Stimulated activated CD8-positive, alpha-beta memory T cell treated with anti-CD3 and anti-CD28 coated beads, Interleukin-2, amount 100 ng/mL, for 1 hour (primary cell): ENCODE measurements at regions not wholly inside any gene's neighbourhood (a gene's known extent, or its start where the extent isn't known, plus 50 kb on each side); places are given as distances from the start of the nearest gene placed in this dataset.
"Not testable (repeated sequence)": the region's sequence is repeated elsewhere in the genome, so short reads cannot be mapped to it uniquely, and the experiment has no call there.

Experiments
- DNase-seq, 2 donors: peaks; one replicate each; pipeline ENCODE4 v3.0.0-alpha.2; 2020; ENCODE audit warnings: low read depth in 2 of 2

DNA sequence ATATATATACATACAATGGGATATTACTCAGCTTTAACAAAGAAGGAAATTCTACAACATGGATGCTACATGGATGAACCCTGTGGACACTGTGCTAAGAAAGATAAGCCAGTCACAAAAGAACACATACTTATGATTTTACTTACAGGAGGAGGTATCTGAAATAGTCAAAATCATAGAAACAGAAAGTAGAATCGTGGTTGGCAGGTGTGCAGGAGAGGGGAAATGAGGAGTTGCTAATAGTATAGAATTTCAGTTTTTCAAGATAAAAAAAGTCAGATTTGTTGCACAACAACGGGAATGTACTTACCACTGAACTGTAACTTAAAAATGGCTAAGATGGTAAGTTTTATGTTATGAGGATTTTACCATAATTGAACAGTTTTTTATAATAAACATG is 706.3 kb downstream of the TFAP2A start:
- DNase-seq = no peak

DNA sequence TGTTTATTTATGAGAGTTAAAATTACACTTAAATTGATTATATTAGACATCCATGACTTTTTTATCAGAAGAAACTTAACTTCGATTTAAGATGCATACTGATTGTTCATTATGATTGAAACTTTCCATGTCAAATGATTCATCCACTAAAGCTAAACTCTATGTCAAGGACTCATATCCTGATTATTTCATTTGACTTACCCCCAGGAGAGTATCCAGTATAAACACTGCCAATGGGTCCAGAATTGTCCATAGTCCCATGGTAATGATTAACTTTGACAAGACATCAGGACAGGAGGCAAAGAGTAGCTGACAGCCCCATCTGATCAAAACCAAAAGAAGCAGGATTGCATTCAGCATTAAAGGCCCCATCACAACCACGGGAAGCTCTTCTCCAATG is 709.9 kb downstream of the TFAP2A start:
- no peak for DNase-seq

DNA sequence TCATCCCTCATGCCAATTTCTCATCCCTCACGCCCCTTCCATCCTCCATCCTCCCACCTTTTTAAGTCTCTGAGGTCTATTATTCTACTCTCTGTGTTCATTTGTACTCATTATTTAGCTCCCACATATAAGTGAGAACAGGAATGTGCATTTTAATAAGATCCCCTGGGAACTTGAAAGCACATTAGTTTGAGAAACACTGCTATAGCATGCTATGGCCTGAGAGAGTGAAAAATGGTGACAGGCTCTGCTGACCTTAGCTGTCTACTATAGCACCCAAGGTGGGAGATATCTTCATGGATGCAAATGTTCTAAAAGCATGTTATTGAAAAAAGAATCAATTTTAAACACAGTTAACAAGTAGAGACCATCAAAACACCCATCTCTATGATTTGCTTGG is 712.0 kb downstream of the TFAP2A start:
- no peak for DNase-seq

DNA sequence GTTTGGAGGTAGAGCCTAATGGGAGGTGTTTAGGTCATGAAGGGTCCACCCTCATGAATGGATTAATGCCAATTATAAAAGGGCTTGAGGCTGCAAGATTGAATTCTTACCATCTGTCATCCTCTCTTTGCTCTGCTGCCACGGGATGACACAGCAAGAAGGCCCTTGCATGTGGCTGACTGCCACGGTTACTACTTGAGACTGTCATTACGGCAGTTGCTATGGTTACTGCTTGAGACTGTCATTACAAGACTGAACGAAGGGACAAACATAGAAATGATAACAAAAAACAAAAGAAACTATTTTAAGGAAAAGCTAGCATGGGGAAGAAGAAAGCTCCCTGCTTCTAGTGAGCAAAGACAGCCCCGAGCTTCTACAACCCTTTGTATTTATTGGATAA is 715.0 kb downstream of the TFAP2A start:
- DNase-seq = no peak

DNA sequence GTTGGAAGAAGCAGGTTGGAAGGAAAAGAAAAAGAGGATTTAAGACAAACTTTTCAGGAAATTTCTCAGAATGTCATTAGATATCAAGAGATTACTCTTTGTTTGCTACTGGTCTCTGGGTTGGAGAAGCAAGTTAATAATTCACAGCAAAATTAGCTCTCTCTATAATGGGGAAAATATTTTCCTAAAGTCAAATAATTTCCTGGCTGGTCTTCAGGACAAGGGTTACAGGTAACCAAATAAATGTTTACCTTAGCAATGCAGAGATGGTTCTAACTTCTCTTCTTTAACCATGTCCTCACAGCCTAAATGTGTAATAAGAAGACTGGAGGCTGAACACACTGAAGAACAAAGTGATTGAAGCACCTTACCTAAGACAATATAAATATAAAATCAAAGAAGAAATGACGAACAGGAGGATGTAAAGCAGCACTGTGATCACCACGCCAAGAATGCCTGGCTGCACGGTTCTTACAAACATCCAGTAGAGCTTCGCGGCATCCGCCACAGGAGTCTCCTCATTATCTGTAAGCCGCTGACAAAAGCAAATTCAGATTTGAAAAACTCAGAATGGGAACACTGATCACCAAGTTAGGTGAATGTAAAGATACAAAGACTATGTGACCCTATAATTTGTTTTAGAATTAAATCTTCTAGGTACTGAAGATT is 717.5 kb downstream of the TFAP2A start:
- no peak for DNase-seq

DNA sequence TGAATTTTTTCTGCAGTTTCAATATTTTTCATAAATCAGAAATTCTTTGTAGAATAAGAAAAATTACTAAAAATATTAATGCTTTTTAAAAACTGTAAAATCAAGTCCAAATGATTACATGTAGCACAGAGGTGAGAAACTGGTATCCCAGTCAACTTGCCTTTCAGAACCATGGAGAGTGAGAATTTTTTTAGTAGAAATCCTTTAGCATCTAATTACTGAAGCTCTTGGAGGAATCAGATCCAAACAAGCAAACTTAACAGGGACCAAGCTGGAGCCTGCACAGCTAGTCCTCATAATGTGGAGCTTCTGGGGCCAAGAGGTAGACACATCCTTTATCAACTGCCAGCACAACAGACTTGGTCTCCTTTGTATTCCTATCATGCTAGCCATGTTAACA is 724.5 kb downstream of the TFAP2A start:
- DNase-seq = no peak

DNA sequence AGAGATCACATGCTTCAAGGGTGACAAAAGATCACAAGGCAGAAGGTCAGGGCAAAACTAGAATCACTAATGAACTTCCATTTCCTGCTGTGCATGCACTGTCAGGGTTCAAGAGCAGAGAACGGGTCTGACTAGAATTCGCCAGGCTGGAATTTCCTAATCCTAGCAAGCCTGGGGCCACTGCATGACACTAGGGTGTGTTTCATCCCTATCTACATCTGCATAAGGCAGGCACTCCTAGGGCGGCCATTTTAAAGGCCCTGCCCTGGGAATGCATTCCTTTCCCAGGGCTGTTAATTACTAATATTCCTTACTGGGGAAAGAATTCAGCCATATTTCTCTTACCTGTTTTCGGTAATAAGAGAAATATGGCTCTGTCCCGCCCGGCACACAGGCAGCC is 734.1 kb downstream of the TFAP2A start:
- DNase-seq = not testable (repeated sequence)

DNA sequence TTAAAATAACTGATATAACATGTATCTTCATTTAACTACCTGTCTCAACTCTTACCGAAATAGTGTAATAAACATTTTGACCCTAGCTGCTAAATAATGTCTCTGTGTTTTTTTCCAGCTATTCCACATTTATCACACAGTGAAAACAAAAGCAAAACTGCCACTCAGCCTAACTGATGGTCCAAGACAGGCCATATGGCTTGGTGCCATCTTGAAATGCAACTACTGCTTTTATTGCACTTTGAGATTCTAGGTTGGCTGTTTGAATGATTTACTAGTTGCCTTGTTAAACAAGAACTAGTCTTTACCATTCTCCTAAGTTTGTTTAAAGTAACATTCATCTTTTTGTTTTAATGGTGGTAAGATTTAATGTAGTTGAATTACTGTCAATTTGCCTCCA is 739.8 kb downstream of the TFAP2A start:
- DNase-seq = no peak

DNA sequence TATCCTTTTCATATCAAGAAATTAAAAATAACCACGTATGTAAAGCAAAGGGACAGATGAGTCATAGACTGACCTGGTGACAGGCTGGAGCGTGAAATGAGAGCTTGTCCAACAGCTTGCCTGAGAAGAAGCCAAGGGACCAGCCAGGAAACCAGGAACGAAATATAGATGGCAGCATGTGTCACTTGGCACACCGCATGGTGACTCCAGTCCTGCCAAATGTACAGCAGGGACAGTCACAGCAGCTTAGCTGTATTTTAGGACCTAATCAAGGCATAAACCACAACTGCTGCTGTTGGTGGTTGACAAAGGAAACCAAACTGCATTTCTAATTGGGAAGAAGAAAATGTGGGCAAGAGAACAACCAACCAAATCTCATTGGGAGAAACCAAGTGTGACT is 755.0 kb downstream of the TFAP2A start:
- DNase-seq = no peak

DNA sequence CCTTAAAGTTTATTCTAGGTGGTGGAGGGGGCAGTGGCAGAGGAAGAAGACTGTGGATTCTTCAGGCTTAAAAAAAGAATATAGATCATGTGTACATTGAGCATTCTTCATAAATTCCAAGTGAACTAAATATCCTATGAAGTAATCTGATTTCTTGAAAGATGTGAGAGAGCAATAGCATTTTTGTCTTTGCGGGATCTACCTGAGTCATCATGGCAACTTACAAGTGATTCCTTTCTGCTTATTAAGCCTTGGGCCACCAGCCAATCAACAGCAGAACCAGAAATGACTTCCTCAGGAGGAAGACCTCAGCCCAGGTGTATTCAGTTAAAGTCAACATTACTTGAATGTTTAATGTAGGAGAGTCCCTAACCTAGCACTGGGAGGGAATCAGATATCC is 756.9 kb downstream of the TFAP2A start:
- DNase-seq = no peak

DNA sequence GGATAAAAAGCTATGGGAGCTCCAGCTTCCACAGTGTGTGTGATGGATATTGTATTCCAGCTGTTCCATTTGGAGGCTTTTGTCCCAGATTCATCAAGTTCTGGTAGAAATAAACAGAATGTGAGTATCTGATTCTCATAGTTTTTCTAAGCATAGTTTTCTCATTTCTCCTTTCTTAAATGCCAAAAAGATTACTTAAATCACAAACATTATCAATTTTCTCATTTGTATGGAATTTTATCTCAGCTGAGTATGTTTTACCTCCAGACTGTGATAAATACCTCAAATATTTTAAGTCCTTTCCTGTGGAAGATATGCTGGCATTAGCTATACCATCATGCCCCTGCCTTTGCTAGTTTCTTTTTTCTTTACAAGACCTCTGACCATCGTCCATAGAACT is 767.3 kb downstream of the TFAP2A start:
- no peak for DNase-seq

DNA sequence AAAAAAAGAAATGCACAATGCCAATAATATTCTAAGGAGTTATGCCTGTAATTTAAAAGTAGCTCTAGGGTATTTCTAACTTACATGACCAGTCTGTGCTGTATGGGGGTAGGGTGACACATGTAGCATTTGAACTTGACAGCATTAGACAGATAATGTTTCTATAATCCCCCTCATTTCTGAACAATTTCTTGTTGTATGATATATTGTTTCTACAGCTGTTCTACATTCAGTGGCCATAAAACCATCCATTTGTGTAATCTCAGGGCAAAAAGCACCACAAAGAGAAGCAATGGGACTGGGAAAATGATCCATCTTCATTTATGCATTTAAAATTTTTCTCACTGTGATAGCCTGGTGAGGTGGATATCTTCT is 767.8 kb downstream of the TFAP2A start:
- no peak for DNase-seq

DNA sequence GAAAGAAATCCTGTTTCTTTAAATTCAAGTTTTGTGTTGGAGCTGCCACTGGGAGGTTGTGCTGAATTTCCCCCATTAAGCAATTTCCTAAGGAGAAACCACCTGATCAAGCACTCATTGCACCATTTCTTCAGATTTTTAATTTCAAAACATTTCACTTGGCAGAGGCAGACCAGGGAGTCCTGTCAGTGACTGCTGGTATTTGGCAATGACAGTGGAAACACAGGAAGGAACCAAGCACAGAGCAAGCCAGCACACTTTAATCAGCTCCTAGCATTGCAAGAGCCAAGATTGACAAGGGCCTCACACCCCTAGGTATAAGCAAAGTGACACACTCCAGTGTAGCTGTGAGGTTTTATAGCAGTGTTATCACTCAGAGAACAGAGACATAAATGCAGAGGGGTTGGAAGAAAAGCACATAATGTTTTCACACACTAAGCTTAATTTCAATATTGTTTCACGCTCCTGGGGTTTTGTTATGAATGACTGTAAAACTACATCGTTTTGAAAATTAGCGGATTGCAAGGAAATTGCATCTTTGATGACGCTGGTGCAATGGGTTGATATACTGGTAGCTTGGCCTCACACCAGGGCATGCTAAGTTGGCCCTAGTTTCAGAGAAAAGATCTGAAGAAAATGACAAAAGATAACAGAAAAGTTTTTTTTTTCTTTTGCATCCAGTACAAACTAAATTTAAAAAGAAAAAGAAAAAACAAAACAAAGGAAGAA is 768.4 kb downstream of the TFAP2A start:
- DNase-seq = no peak

DNA sequence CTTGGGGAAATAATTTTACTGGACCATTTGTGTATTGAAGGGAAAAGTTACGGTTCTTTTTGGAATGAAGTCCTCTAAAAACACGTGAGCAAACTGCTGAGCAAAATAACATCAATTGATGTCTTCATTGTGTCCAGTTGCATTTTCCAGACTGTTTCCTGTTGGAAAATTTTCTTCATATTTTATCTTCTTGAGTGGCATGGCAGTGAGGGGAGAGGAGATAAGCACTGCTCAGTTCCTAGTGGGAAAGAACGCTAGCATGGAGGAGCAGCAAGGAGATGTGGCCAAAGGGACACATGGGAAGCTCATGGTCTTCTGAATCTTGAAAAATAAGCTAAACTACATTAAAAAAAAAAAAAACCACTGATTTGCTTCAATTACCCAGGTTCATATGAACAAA is 776.0 kb downstream of the TFAP2A start:
- DNase-seq = no peak

DNA sequence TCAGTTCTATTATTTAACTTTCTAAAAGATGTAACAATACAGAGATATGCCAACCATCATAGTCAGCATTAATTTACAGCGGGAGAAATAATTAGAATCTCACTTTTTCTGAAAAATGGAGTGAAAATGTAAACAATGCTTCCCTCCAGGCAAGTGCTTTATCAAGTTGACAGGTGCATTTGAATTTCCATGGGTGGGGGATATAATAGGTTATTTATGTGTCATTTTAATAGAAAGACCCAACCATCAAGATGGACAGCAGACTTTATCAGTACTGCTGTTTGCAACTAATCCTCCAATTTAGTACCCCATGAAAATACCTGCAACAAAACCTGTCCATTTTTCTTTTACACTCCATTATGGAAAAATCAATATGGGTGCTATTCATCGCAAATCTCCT is 780.1 kb downstream of the TFAP2A start:
- DNase-seq = no peak

DNA sequence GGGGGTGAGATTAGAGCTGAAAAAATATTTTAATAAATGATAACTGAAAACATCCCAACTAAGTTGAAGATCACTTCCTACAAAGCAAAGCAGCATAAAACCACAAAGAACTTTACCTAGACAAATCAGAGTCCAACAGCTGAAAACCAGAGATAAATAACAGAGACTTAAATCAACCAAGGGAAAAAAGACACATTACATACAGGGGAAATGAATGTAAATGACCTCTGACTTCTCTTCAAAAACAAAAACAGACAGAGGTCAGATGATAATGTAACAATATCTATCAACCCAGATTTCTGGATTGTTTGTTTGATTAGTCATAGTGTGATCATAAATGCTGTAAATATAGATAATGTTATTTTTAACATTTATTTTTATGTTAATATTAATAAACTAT is 782.8 kb downstream of the TFAP2A start:
- no peak for DNase-seq

DNA sequence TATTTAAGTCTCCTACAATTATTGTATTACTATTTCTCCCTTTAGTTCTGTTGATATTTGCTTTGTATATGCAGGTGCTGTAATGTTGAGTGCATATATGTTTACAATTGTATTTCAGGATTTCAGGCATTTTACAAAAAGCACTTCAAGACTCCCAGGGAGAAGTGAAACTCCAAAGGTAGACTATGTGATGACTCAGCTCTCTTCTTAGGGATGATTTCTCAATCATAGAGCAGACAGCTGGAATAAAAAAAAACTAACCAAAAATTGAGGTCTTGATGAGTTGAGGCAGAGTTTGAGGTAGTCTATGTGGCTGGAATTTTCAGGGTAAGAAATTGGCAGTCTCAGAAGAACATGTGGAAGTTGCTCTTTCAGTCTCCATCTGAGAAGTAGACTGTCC is 786.1 kb downstream of the TFAP2A start:
- no peak for DNase-seq

DNA sequence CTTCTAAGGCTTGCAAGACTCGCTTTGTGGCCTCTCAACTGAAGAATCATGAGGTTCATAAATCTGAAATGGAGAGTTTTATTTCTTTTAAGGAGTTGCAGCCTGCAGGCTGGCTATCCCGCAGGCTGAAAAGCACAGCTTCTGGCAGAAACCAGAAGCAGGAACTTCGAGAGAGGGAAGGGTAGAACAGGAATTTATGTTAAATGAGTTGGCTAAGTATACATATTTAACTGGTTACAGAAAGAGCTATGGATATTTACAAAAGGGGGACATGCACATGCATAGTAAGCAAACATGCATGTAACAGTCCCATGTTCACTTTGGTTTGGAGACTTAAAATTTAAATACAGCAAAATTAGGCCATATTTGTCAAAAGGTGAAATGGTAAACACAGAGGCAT is 787.0 kb downstream of the TFAP2A start:
- no peak for DNase-seq

DNA sequence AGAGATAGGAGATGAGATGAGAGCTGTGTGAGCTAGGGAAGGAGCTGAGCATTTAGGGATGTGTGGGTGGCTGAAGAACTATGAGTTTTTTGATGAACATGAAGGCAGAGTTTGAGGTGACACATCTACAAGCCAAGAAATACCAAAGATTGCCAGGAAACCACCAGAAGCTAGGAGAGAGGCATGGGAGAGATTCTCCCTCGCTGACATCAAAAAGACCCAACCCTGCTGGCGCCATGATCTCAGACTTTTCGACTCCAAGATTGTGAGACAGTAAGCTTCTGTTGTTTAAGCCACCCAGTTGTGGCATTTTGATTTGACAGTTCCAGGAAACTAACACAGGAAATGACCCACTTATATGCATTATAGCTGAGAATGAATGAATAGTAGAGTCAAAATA is 790.9 kb downstream of the TFAP2A start:
- no peak for DNase-seq

DNA sequence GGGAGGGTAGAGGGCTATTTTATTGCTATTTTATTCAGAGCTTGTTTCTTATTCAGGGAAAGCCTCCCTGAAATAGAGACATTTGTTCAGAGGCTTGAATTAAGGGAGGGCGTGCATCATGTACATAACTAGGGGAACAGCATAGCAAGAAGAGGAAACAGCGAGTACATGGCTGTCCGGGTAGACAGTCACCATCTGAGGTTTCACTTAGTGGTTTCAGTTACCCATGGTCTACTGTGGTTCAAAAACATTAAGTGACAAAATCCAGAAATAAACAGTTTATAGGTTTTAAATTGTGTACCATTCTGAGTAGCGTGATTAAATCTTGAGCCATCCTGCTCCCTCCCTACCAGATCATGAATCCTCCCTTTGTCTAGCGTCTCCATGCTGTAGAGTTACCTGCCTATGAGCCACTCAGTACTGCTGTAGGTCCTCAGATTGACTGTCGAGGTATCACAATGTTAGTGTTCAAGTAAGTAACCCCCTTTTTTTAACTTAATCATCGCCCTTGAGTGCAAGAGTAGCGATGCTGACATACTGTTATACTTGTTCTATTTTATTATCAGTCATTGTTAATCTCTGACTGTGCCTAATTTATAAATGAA is 791.5 kb downstream of the TFAP2A start:
- DNase-seq = no peak

DNA sequence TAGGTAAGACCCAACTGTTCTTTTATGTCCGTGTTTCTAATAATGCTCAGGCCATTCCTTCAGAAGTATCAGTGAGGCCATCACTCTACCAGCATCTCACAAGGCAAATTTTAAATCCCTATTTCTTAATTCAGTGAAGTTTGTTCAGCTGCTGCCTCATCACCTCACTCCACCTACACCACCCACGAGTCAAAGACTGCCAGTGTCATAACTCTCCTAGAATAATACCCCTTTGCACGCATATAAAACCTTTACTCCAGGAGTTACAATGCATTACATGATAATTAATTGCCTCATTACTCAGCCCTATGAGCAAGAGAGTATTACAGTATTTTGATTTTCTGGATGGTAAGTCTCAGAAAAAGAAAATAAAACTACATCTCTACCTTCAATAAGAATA is 793.6 kb downstream of the TFAP2A start:
- DNase-seq = no peak

DNA sequence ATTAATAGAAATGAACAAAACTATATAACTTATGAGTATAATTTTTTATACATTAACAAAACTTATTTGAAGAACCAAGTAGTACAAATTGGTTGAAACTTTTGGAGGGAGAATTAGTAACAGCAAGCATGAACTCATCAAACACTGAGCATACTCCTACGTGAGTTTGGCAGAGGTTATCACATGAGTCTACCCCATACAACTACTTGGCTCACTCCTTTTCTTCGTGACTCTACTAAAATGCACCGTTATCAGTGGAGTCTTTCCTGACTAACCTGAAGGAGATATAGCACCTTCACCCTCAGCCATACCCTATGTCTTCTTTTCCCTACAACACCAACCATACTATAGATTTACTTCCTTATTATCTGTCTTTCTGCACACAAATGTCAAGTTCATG is 794.2 kb downstream of the TFAP2A start:
- DNase-seq = no peak

DNA sequence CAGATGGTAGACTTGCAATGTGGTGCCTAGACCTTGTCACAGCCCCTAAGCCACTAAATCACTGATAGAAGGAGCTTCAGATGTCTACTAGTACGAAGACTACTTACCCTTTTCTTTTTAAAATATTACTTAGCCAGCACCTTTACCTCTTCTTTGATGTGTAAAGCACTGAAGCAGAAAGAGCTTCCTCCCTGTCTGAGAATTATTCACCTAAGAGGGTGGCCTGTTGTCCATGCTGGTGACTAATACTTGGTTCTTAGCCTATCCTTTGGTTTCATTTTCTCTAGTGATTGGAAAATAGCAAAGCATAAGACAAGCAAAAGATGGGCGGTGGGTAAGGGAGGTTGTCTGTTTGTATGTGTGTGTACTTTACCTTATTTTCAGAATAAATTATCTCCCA is 794.6 kb downstream of the TFAP2A start:
- no peak for DNase-seq

DNA sequence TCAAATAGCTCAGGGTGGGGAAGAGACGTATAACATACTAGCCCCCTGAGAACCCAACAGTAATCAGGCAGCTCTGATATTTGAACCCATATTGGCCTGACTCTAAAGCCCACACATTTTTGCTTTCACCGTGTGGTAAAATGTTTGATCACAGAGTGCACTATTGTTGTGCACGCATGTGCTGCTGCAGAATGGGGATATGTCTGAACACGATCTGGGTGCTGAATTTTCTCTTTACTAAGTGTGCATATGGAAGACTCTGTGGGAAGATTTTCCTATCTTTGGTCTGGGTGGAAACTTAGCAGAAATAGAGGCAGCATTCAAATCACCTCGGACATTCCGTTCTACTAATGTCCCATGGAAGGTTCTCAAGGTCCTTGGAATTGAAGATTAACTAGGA is 800.1 kb downstream of the TFAP2A start:
- no peak for DNase-seq
